AG09309 (cell line): ENCODE measurements at regions not wholly inside any gene's neighbourhood (a gene's known extent, or its start where the extent isn't known, plus 50 kb on each side); places are given as distances from the start of the nearest gene placed in this dataset.

Experiments used
- DNase-seq: peaks from one replicate; pipeline ENCODE4 v3.0.0-alpha.2; 2010; ENCODE audit warnings: low read depth
- H3K4me3 ChIP-seq: 2 replicates; pipeline ENCODE4 v1.5.1; 2011; ENCODE audit warnings: mild to moderate bottlenecking, low read depth, low read length, moderate library complexity; ENCODE audit not compliant: control insufficient read depth
- TF ChIP-seq, protein P1 (sequence below): IDR thresholded peaks from 2 replicates; pipeline ENCODE4 v1.5.1; 2011; ENCODE audit warnings: mild to moderate bottlenecking, low read depth, low read length, inconsistent platforms; ENCODE audit not compliant: insufficient read depth, control insufficient read depth; ENCODE audit errors: missing control alignments

DNA sequence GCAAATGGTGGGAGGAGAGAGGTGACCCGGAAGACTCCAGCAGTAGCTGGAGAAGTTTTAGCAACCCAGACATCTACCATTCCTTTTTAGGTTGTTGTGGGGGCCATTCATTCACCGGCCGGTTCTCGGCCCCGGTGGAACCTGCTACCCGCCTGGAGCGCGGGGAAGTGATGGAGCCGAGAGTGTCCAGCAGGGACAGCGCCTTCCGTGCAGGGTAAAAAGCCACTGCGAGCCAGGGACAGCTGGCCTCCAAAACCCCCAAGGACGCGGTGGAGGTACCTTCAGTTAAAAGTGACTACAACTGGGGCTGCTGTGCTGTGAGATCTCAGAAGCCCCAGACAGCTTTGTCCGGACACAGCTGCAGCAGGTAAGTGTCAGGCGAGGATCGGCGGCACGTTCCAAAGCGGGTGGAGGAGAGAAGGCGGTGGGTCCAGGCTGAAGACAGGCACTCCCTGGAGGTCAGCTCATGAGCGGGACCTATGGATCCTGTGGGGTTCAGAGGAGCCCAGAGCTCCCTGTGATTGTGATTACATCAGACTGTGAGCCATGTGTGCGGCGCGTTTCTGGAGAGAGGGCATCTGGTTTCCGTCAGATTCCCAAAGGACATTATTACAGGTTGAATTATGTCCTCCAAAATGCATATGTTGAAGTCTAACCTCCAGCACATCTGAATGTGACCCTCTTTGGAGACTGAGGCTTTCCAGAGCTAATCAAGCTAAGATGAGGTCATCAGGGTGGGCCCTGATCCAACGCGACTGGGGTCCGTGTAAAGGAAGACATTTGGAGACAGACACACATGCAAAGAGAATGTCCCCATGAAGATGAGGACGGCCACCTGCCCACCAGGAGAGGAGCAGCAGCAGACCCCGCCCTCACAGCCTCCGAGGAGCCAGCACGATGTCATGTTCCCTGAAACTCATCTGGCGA lies 276.3 kb downstream of the EIPR1 start:
- TF ChIP-seq, protein P1, sequence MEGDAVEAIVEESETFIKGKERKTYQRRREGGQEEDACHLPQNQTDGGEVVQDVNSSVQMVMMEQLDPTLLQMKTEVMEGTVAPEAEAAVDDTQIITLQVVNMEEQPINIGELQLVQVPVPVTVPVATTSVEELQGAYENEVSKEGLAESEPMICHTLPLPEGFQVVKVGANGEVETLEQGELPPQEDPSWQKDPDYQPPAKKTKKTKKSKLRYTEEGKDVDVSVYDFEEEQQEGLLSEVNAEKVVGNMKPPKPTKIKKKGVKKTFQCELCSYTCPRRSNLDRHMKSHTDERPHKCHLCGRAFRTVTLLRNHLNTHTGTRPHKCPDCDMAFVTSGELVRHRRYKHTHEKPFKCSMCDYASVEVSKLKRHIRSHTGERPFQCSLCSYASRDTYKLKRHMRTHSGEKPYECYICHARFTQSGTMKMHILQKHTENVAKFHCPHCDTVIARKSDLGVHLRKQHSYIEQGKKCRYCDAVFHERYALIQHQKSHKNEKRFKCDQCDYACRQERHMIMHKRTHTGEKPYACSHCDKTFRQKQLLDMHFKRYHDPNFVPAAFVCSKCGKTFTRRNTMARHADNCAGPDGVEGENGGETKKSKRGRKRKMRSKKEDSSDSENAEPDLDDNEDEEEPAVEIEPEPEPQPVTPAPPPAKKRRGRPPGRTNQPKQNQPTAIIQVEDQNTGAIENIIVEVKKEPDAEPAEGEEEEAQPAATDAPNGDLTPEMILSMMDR, result no peak
- no peak overlapping the region for H3K4me3 ChIP-seq
- DNase-seq, result no peak

DNA sequence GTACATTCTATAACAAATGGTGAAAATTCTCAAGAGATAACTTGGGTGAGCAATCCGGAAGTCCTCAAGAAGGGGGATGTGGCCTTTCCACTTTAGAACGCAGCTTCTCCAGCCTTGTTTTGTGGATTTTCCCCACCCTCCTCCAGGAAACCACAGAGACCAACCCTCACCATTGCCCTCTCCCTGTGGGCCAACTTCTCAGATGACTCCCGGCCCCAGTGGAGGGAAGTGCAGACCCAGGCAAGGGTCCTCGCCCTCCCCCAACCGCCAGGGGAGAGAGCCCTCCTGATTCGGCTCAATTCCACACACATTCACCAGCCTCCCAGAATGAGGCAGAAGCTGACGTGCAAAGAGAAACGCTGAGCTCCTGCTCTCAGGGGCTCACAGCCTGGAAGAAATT lies 277.2 kb downstream of the EIPR1 start:
- no peak overlapping the region for H3K4me3 ChIP-seq
- DNase-seq, result no peak
- TF ChIP-seq, protein P1, result no peak

DNA sequence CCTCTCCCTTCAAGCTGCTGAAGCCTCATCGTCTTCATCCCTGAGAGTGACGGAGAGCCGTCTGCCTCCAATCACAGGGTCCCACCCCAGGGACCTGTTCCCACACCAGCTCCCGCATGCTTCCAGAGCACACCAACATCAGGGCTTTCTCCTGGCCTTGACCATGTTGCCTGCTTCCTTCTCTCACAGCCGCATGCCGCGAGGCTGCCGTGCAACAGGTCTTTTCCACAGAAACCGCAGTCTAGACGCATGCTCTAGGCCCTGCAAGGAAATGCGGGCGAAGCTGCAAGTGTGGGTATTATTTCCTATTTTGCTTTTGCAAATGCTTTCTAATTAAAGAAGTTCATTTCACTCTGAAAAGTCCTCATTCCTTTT lies 277.8 kb downstream of the EIPR1 start:
- H3K4me3 ChIP-seq, result no peak overlapping the region
- no peak for DNase-seq
- TF ChIP-seq, protein P1, result no peak

DNA sequence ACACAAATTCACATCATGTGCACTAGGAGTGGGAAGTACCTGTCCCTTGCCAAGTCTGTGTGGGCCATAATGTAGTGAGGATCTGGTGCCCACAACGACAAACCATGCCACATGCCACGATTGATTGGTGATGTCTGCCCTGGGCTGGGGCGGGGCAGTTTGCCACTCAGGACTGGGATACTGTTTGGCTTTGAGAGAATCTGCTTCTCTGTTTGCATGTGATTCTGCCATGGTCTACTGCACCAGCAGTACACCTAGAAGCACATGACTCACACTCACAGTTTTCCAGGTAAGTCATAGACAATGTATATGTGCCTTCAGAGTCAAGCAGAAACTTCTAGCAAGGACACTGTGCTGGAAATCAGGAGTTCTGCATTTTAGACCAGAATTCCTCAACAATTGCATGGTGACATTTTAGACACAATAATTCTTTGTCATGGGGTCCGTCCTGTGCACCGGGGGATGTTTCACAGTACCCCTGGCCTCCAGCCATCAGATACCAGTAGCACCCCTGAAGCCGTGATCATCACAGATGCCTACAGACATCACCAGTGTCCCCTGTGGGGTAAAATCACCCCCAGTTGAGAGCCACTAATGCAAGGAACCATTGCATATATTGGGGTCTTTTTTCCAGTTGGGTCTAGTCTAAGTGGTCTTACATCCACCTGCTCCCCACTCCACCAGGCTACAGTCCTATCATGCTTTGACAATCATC lies 278.3 kb downstream of the EIPR1 start:
- no peak overlapping the region for H3K4me3 ChIP-seq
- TF ChIP-seq, protein P1, result no peak
- DNase-seq, result no peak

DNA sequence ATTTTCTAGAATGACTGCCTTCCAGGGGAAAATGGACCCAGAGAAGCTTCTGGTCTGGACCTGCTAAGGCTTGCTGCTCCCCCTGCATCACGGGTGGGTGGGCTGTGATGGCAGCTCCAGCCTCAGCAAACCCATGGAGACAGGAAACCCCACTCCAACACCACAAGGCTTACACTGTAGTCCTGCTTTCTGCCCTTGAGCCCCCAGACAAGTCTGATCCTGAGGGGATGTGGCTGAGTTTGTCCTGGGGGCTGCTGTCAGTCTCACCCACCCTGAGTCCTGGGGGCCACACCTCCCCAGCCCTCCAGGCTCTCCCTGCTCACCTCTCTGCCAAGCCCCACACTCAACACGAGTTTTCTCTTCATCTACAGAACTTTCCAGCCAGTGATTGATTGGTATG lies 279.4 kb downstream of the EIPR1 start:
- DNase-seq, result no peak
- TF ChIP-seq, protein P1, result no peak

DNA sequence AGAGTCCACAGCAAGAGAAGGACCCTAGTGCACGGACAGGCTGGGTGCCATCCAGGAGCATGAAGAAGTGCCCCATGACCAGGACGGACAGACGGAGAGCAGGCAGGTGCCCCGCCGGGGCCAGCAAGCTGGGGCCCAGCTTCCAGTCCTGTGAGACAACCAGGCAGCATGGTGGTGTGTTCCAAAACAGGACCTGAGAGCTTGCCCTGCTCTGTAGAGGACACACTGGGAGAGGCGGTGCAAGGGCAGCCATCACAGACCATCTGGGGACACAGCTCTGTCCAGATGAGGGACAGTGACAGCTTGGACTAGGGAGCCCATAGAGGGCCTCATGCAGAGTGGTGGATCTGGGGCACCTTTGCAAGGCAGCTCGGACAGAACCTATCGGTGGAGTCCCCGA lies 279.8 kb downstream of the EIPR1 start:
- H3K4me3 ChIP-seq, result no peak overlapping the region
- no peak for DNase-seq
- TF ChIP-seq, protein P1, result no peak

More for the DNA sequence above, 279.4 kb downstream of the EIPR1 start:
- no peak overlapping the region for H3K4me3 ChIP-seq
